H1 (cell line): ENCODE measurements at regions not wholly inside any gene's neighbourhood (a gene's known extent, or its start where the extent isn't known, plus 50 kb on each side); places are given as distances from the start of the nearest gene placed in this dataset.

Experiments used
- CTCF ChIA-PET: fragments of 300-600 bp; sonication (Branson Sonifier 250); formaldehyde crosslinking; loops from one replicate; lab custom pipeline; 2021; ENCODE audit not compliant: partially characterized antibody; lab: Charles Lee
- POLR2A ChIA-PET: fragments of 300-600 bp; sonication (Branson Sonifier 250); formaldehyde crosslinking; loops from one replicate; lab custom pipeline; 2021; ENCODE audit warnings: inconsistent platforms; ENCODE audit not compliant: partially characterized antibody; lab: Charles Lee
- DNase-seq, 2 experiments: peaks; one replicate each; pipeline versions ENCODE4 v3.0.0 to v3.0.0-alpha.2; 2010 to 2022; ENCODE audit warnings: low spot score in 2 of 2, low read depth in 1 of 2, mixed read lengths in 1 of 2
- FAIRE-seq: peaks from 2 replicates; lab custom pipeline; 2011; peaks lifted over from hg19 to GRCh38; lab: Jason Lieb, UNC
- H2AFZ ChIP-seq: 2 replicates; pipeline ENCODE4 v1.8.1; 2012; ENCODE audit warnings: low read length, inconsistent platforms
- H2AK5ac ChIP-seq: 2 replicates; pipeline ENCODE4 v1.6.1; 2013; ENCODE audit warnings: low read depth, low read length
- H2BK120ac ChIP-seq: replicated peaks from 2 replicates; pipeline ENCODE3; 2013; ENCODE audit warnings: low read depth, low read length, inconsistent platforms
- H2BK12ac ChIP-seq: 2 replicates; pipeline ENCODE4 v1.6.1; 2013; ENCODE audit warnings: low read depth, low read length
- H2BK15ac ChIP-seq: 2 replicates; pipeline ENCODE4 v1.6.1; 2013; ENCODE audit warnings: low read length
- H2BK20ac ChIP-seq: 2 replicates; pipeline ENCODE4 v1.6.1; 2013; ENCODE audit warnings: low read length
- H2BK5ac ChIP-seq: 2 replicates; pipeline ENCODE4 v1.6.1; 2013; ENCODE audit warnings: low read depth, low read length
- H3K14ac ChIP-seq: 2 replicates; pipeline ENCODE4 v1.6.1; 2013; ENCODE audit warnings: inconsistent platforms; ENCODE audit not compliant: insufficient read length
- H3K18ac ChIP-seq: 2 replicates; pipeline ENCODE4 v1.6.1; 2013; ENCODE audit warnings: low read length; ENCODE audit errors: extremely low read depth
- H3K23ac ChIP-seq: 2 replicates; pipeline ENCODE4 v1.6.1; 2013; ENCODE audit warnings: inconsistent platforms; ENCODE audit not compliant: insufficient read length
- H3K23me2 ChIP-seq: 2 replicates; pipeline ENCODE4 v1.6.1; 2013; ENCODE audit warnings: low read depth, low read length
- H3K27ac ChIP-seq: 2 replicates; pipeline ENCODE4 v1.6.1; 2011; ENCODE audit warnings: low read depth, low read length, inconsistent platforms
- H3K27me3 ChIP-seq, 4 experiments: replicated peaks in 1 of 4; 1 replicate in 1 of 4; 2 replicates in 3 of 4; pipeline versions ENCODE4 v1.6.1 to v1.8.1; 2011 to 2013; ENCODE audit warnings: low read length in 3 of 4, mild to moderate bottlenecking in 3 of 4, inconsistent platforms in 2 of 4, mixed read lengths in 2 of 4, moderate library complexity in 1 of 4; ENCODE audit not compliant: control insufficient read depth in 3 of 4, insufficient read depth in 3 of 4; ENCODE audit errors: extremely low read depth in 1 of 4
- H3K36me3 ChIP-seq, 4 experiments: 2 replicates each; pipeline versions ENCODE4 v1.6.1 to v1.8.1; 2011 to 2013; ENCODE audit warnings: mild to moderate bottlenecking in 4 of 4, low read length in 3 of 4, moderate library complexity in 2 of 4, control low read depth in 1 of 4, inconsistent platforms in 1 of 4; ENCODE audit not compliant: insufficient read depth in 4 of 4, control insufficient read depth in 2 of 4
- H3K4ac ChIP-seq: replicated peaks from 2 replicates; pipeline ENCODE3; 2013; ENCODE audit warnings: low read length, low read depth, mixed read lengths, inconsistent platforms; ENCODE audit not compliant: insufficient read length
- H3K4me1 ChIP-seq, 4 experiments: replicated peaks in 1 of 4; 1 replicate in 1 of 4; 2 replicates in 3 of 4; pipeline versions ENCODE4 v1.6.1 to v1.8.1; 2011 to 2013; ENCODE audit warnings: low read length in 3 of 4, inconsistent platforms in 2 of 4, mixed read lengths in 1 of 4; ENCODE audit not compliant: insufficient read depth in 4 of 4, control insufficient read depth in 3 of 4
- H3K4me2 ChIP-seq, 2 experiments: 2 replicates each; pipeline versions ENCODE4 v1.6.1 to v1.8.1; 2011 to 2013; ENCODE audit warnings: low read depth in 2 of 2, low read length in 2 of 2, control low read depth in 1 of 2, inconsistent platforms in 1 of 2, mild to moderate bottlenecking in 1 of 2; ENCODE audit not compliant: insufficient read depth in 1 of 2
- H3K4me3 ChIP-seq, 4 experiments: fragments of 200-600, 300-600 bp in 1 of 4; sonication (generic), shearing (Covaris generic), sonication (Bioruptor Twin) in 1 of 4; 2 replicates each; pipeline versions ENCODE4 v1.5.1 to v1.8.1; 2011 to 2016; ENCODE audit warnings: low read length in 4 of 4, low read depth in 3 of 4, control low read depth in 2 of 4, inconsistent platforms in 2 of 4, mild to moderate bottlenecking in 2 of 4, mixed read lengths in 1 of 4, moderate library complexity in 1 of 4; ENCODE audit not compliant: insufficient read depth in 2 of 4; ENCODE audit errors: extremely low read depth in 1 of 4
- H3K56ac ChIP-seq: replicated peaks from 2 replicates; pipeline ENCODE3; 2013; ENCODE audit warnings: low read depth, mild to moderate bottlenecking, mixed read lengths, low read length, inconsistent platforms; ENCODE audit not compliant: insufficient read length
- H3K79me1 ChIP-seq: 2 replicates; pipeline ENCODE4 v1.6.1; 2013; ENCODE audit warnings: low read depth, low read length, control low read depth
- H3K79me2 ChIP-seq, 2 experiments: 2 replicates each; pipeline versions ENCODE4 v1.6.1 to v1.8.1; 2012 to 2013; ENCODE audit warnings: low read length in 2 of 2, mild to moderate bottlenecking in 2 of 2, inconsistent platforms in 1 of 2; ENCODE audit not compliant: insufficient read depth in 2 of 2, control insufficient read depth in 1 of 2
- H3K9ac ChIP-seq, 4 experiments: replicated peaks in 1 of 4; 1 replicate in 1 of 4; 2 replicates in 3 of 4; pipeline versions ENCODE4 v1.6.1 to v1.8.1; 2011 to 2013; ENCODE audit warnings: low read depth in 3 of 4, low read length in 3 of 4, control low read depth in 2 of 4, mild to moderate bottlenecking in 2 of 4, moderate library complexity in 2 of 4, inconsistent platforms in 1 of 4; ENCODE audit errors: extremely low read depth in 1 of 4
- H3K9me3 ChIP-seq, 2 experiments: 2 replicates each; pipeline versions ENCODE4 v1.6.1 to v1.8.1; 2012 to 2013; ENCODE audit warnings: mild to moderate bottlenecking in 2 of 2, moderate library complexity in 2 of 2, control low read depth in 1 of 2, inconsistent platforms in 1 of 2, low read depth in 1 of 2, low read length in 1 of 2, mixed read lengths in 1 of 2; ENCODE audit not compliant: insufficient read depth in 2 of 2
- H4K20me1 ChIP-seq, 2 experiments: replicated peaks in 1 of 2; 2 replicates each; pipeline versions ENCODE3 to v1.8.1; 2011 to 2013; ENCODE audit warnings: inconsistent platforms in 2 of 2, low read length in 2 of 2, mild to moderate bottlenecking in 1 of 2; ENCODE audit not compliant: insufficient read depth in 2 of 2, control insufficient read depth in 1 of 2
- H4K5ac ChIP-seq: 2 replicates; pipeline ENCODE4 v1.6.1; 2013; ENCODE audit warnings: low read length, low read depth, mixed read lengths, inconsistent platforms; ENCODE audit not compliant: insufficient read length
- H4K8ac ChIP-seq: 2 replicates; pipeline ENCODE4 v1.8.0; 2013; ENCODE audit warnings: mild to moderate bottlenecking, moderate library complexity, low read length, inconsistent platforms; ENCODE audit not compliant: insufficient read depth; ENCODE audit errors: extremely low read depth
- H4K91ac ChIP-seq: replicated peaks from 2 replicates; pipeline ENCODE3; 2013; ENCODE audit warnings: low read length, mixed read lengths, inconsistent platforms; ENCODE audit not compliant: insufficient read length
- PHF8 ChIP-seq: fragments of 200-600 bp; sonication (generic); conservative IDR thresholded peaks from 2 replicates; pipeline ENCODE4 v1.7.1; 2012; ENCODE audit warnings: low read depth, mild to moderate bottlenecking, inconsistent platforms, low read length, moderate library complexity
- SP4 ChIP-seq: IDR thresholded peaks from 2 replicates; pipeline ENCODE4 v1.6.1; 2012; ENCODE audit warnings: low read length, inconsistent platforms
- WGBS, 2 experiments: shearing (Covaris generic) in 1 of 2; methylation state at CpG; one replicate each; pipeline versions ENCODE4 v1.1.6 to v1.1.7; 2013 to 2015; ENCODE audit warnings: low lambda C conversion rate in 2 of 2, mixed read lengths in 2 of 2, inconsistent platforms in 1 of 2, low coverage in 1 of 2, missing lambda C conversion rate in 1 of 2; ENCODE audit not compliant: insufficient replicate concordance in 2 of 2, insufficient coverage in 1 of 2, insufficient read length in 1 of 2; ENCODE audit errors: extremely low coverage in 1 of 2, missing lambda C conversion rate in 1 of 2; 5-methylcytosine and 5-hydroxymethylcytosine counted together

DNA sequence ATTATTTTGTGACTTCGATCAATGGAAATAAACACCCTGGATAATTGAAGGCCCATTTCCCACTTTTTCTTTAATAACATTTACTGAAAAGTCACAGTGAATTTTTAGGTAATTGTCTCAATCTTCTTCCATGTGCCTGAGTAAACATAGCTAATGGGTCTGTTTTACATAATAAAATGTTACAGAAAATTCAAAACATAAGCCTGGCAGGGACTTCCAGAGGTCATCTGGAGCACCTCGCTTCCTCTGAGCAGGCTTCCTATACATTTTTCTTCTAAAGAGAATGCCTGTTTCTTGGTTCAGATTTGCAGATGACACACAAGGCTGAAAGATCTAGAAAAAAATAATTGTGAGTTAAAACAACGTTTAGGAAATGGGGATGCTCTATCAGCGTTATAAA, 183.8 kb upstream of the PDE3A start:
- H3K9me3 ChIP-seq, result no peaks in the 10 kb centered on the region
- no peak for DNase-seq
- TF ChIP-seq SP4 (no peak), PHF8 (no peak)
- TF ChIP-seq, all 59 proteins: peak for 0
- Histone ChIP-seq H2BK20ac (no peak overlapping the region), H3K4me3 (no peak overlapping the region), H3K27me3 (no peaks in the 10 kb centered on the region), H3K36me3 (no peaks in the 10 kb centered on the region), H2AK5ac (no peak overlapping the region), H3K79me1 (no peaks in the 10 kb centered on the region), H4K20me1 (no peaks in the 10 kb centered on the region), H2AFZ (no peak overlapping the region), H3K9ac (no peak overlapping the region), H3K23ac (no peak overlapping the region), H2BK15ac (no peak overlapping the region), H2BK120ac (no peak overlapping the region), H4K91ac (no peak overlapping the region), H3K79me2 (no peaks in the 10 kb centered on the region), H3K14ac (no peak overlapping the region), H3K18ac (no peak overlapping the region), H3K4me1 (no peaks in the 10 kb centered on the region), H3K4me2 (no peak overlapping the region), H3K23me2 (no peaks in the 10 kb centered on the region), H2BK12ac (no peak overlapping the region), H4K5ac (no peak overlapping the region), H2BK5ac (no peak overlapping the region), H3K56ac (no peak overlapping the region), H3K27ac (no peak overlapping the region), H4K8ac (no peak overlapping the region), H3K4ac (no peak overlapping the region)
- CTCF ChIA-PET, result interaction anchor here (0.7 to 1.4 kb wide), 3 partner anchors 10 to 157 kb away, joined by 3 to 4 read pairs (median 3); no protein-coding TSS in a partner anchor
- 47% methylated on average over 4 of the region's 4 CpGs; no CpG with 5 or more reads in 1 of the 2 experiments for WGBS, 2 experiments
- FAIRE-seq, result no peak
- POLR2A ChIA-PET, result no interaction called here
